SK-N-SH (cell line): ENCODE measurements at regions not wholly inside any gene's neighbourhood (a gene's known extent, or its start where the extent isn't known, plus 50 kb on each side); places are given as distances from the start of the nearest gene placed in this dataset.
"Not testable (repeated sequence)": the region's sequence is repeated elsewhere in the genome, so short reads cannot be mapped to it uniquely, and the experiment has no call there.

Experiments
- CTCF ChIA-PET: fragments of 300-600, 350-600 bp; formaldehyde crosslinking; extraction: SDS; loops from one replicate; lab custom pipeline; 2021; lab: Yijun Ruan, JAX
- POLR2A ChIA-PET: fragments of 350-600 bp; sonication (Branson Sonifier 250); formaldehyde crosslinking; extraction: SDS; loops from one replicate; lab custom pipeline; 2020; ENCODE audit warnings: antibody characterized with exemption, inconsistent platforms; lab: Yijun Ruan, JAX
- DNase-seq: peaks from one replicate; pipeline ENCODE4 v3.0.0; 2012
- H2AFZ ChIP-seq: fragments of 200-600 bp; sonication (generic); 2 replicates; pipeline ENCODE4 v1.8.1; 2016; ENCODE audit warnings: antibody characterized with exemption, mild to moderate bottlenecking, low read depth
- H3F3A ChIP-seq: fragments of 200-600 bp; sonication (generic); replicated peaks from 2 replicates; pipeline ENCODE3; 2016; ENCODE audit warnings: antibody characterized with exemption, mild to moderate bottlenecking; ENCODE audit not compliant: insufficient read depth
- H3K27ac ChIP-seq, 2 experiments: fragments of 200-500 bp in 1 of 2; fragments of 200-600 bp in 1 of 2; sonication (Bioruptor generic) in 1 of 2; sonication (generic), shearing (Covaris generic) in 1 of 2; 2 replicates each; pipeline versions ENCODE4 v1.5.1 to v1.6.1; 2014 to 2016; ENCODE audit warnings: low read depth in 2 of 2, inconsistent platforms in 1 of 2, low read length in 1 of 2, mild to moderate bottlenecking in 1 of 2, mixed read lengths in 1 of 2
- H3K27me3 ChIP-seq: fragments of 200-600 bp; sonication (generic), shearing (Covaris generic); 2 replicates; pipeline ENCODE4 v1.6.1; 2016; ENCODE audit warnings: mixed run types; ENCODE audit not compliant: insufficient read depth
- H3K36me3 ChIP-seq, 2 experiments: fragments of 200-500 bp in 1 of 2; fragments of 200-600 bp in 1 of 2; sonication (Bioruptor generic) in 1 of 2; sonication (generic) in 1 of 2; replicated peaks in 1 of 2; 2 replicates each; pipeline versions ENCODE3 to v1.5.1; 2014 to 2016; ENCODE audit warnings: low read length in 1 of 2, mild to moderate bottlenecking in 1 of 2; ENCODE audit not compliant: insufficient read depth in 2 of 2, control insufficient read depth in 1 of 2
- H3K4me1 ChIP-seq, 2 experiments: fragments of 200-500 bp in 1 of 2; fragments of 200-600 bp in 1 of 2; sonication (Bioruptor generic) in 1 of 2; sonication (generic), shearing (Covaris generic) in 1 of 2; 2 replicates each; pipeline versions ENCODE4 v1.5.1 to v1.6.1; 2014 to 2016; ENCODE audit warnings: low read depth in 1 of 2, low read length in 1 of 2, mixed run types in 1 of 2; ENCODE audit not compliant: insufficient read depth in 2 of 2, control insufficient read depth in 1 of 2
- H3K4me2 ChIP-seq: fragments of 200-600 bp; sonication (generic), shearing (Covaris generic); 2 replicates; pipeline ENCODE4 v1.6.1; 2017; ENCODE audit warnings: mixed run types
- H3K4me3 ChIP-seq, 2 experiments: fragments of 200-500 bp in 1 of 2; fragments of 200-600 bp in 1 of 2; sonication (Bioruptor generic) in 1 of 2; sonication (generic), shearing (Covaris generic) in 1 of 2; 2 replicates each; pipeline versions ENCODE4 v1.5.1 to v1.8.1; 2014 to 2016; ENCODE audit warnings: low read depth in 2 of 2, inconsistent platforms in 1 of 2, low read length in 1 of 2, mild to moderate bottlenecking in 1 of 2, mixed read lengths in 1 of 2, moderate library complexity in 1 of 2
- H3K79me2 ChIP-seq: fragments of 200-600 bp; sonication (generic); 2 replicates; pipeline ENCODE4 v1.8.1; 2017; ENCODE audit warnings: mild to moderate bottlenecking; ENCODE audit not compliant: insufficient read depth
- H3K9ac ChIP-seq: fragments of 200-600 bp; sonication (generic); 2 replicates; pipeline ENCODE4 v1.6.1; 2017; ENCODE audit warnings: mixed run types
- H3K9me2 ChIP-seq: fragments of 200-600 bp; sonication (generic); 2 replicates; pipeline ENCODE4 v1.6.1; 2017; ENCODE audit warnings: mixed run types
- H3K9me3 ChIP-seq: fragments of 200-600 bp; sonication (generic); 2 replicates; pipeline ENCODE4 v1.6.1; 2017; ENCODE audit warnings: mixed run types, mild to moderate bottlenecking, moderate library complexity
- H4K20me1 ChIP-seq: fragments of 200-600 bp; sonication (generic); 2 replicates; pipeline ENCODE4 v1.6.1; 2017; ENCODE audit warnings: mild to moderate bottlenecking, mixed run types; ENCODE audit not compliant: insufficient read depth
- CHD2 ChIP-seq: fragments of 150-350 bp; IDR thresholded peaks from 2 replicates; pipeline ENCODE4 v1.6.1; 2018; ENCODE audit warnings: low read length; ENCODE audit not compliant: partially characterized antibody
- FOXM1 ChIP-seq: IDR thresholded peaks from 2 replicates; pipeline ENCODE4 v1.4.0; 2012; ENCODE audit warnings: low read depth, mild to moderate bottlenecking
- GABPA ChIP-seq: IDR thresholded peaks from 2 replicates; pipeline ENCODE4 v1.4.0; 2012; ENCODE audit warnings: low read depth, mild to moderate bottlenecking
- GATA2 ChIP-seq: sonication (generic); formaldehyde crosslinking; IDR thresholded peaks from 2 replicates; pipeline ENCODE4 v1.5.0; 2020; ENCODE audit warnings: mild to moderate bottlenecking, missing genetic modification reagents
- JUND ChIP-seq: IDR thresholded peaks from 2 replicates; pipeline ENCODE4 v1.4.0; 2012
- MEF2A ChIP-seq: IDR thresholded peaks from 2 replicates; pipeline ENCODE4 v1.4.0; 2012; ENCODE audit warnings: low read depth, borderline replicate concordance
- MXI1 ChIP-seq: IDR thresholded peaks from 2 replicates; pipeline ENCODE4 v1.6.1; 2012; ENCODE audit warnings: mild to moderate bottlenecking, low read depth, low read length, improper control_type of control experiment
- NFIC ChIP-seq: IDR thresholded peaks from 2 replicates; pipeline ENCODE4 v1.4.0; 2012; ENCODE audit warnings: borderline replicate concordance
- RAD21 ChIP-seq: IDR thresholded peaks from 2 replicates; pipeline ENCODE4 v1.6.1; 2012; ENCODE audit warnings: mild to moderate bottlenecking, low read length
- REST ChIP-seq: IDR thresholded peaks from 2 replicates; pipeline ENCODE4 v1.6.1; 2012; ENCODE audit warnings: mild to moderate bottlenecking, low read depth, low read length, moderate library complexity
- RXRA ChIP-seq: IDR thresholded peaks from 2 replicates; pipeline ENCODE4 v1.4.0; 2012; ENCODE audit warnings: low read depth, mild to moderate bottlenecking, borderline replicate concordance
- SIN3A ChIP-seq: IDR thresholded peaks from 2 replicates; pipeline ENCODE4 v1.6.1; 2012; ENCODE audit warnings: low read depth, mild to moderate bottlenecking, low read length, moderate library complexity, borderline replicate concordance
- SMC3 ChIP-seq: IDR thresholded peaks from 2 replicates; pipeline ENCODE4 v1.6.1; 2012; ENCODE audit warnings: low read depth, low read length, improper control_type of control experiment
- TAF1 ChIP-seq: IDR thresholded peaks from 2 replicates; pipeline ENCODE4 v1.6.1; 2012; ENCODE audit warnings: low read depth, mild to moderate bottlenecking, low read length, moderate library complexity, borderline replicate concordance
- USF1 ChIP-seq: IDR thresholded peaks from 2 replicates; pipeline ENCODE4 v1.4.0; 2012; ENCODE audit warnings: low read depth, borderline replicate concordance
- USF2 ChIP-seq: fragments of 150-350 bp; IDR thresholded peaks from 2 replicates; pipeline ENCODE4 v1.6.1; 2017; ENCODE audit warnings: antibody characterized with exemption, low read length, low read depth, borderline replicate concordance
- ZBTB33 ChIP-seq: IDR thresholded peaks from 2 replicates; pipeline ENCODE4 v1.4.0; 2012; ENCODE audit warnings: low read depth, borderline replicate concordance
- WGBS: methylation state at CpG from one replicate; pipeline ENCODE4 v1.1.6; 2017; ENCODE audit warnings: low lambda C conversion rate; 5-methylcytosine and 5-hydroxymethylcytosine counted together

GRCh38 chr10:36462194-36462593 lies 663.2 kb upstream of the ANKRD30A start (continued):
- TF ChIP-seq USF1 (peak; percentile 35; the same call in 1 of the 2 replicates), RAD21 (no peak), SIN3A (no peak), SMC3 (no peak), GATA2 (CRISPR knock-in tag) (no peak), CHD2 (no peak), MXI1 (no peak), TAF1 (no peak), USF2 (no peak), RXRA (no peak), FOXM1 (no peak), JUND (peak; percentile 28; the same call in 1 of the 2 replicates), ZBTB33 (no peak)

- H3K4me3 ChIP-seq, H2AFZ ChIP-seq, H3K9me2 ChIP-seq, H3K4me1 ChIP-seq, POLR2A ChIA-PET, DNase-seq, H4K20me1 ChIP-seq, H3F3A ChIP-seq, CTCF ChIA-PET, H3K9ac ChIP-seq, H3K36me3 ChIP-seq, H3K79me2 ChIP-seq, H3K9me3 ChIP-seq, H3K27me3 ChIP-seq, H3K27ac ChIP-seq, H3K4me2 ChIP-seq: not testable (repeated sequence)
These were observed 667.0 kb upstream of the ANKRD30A start for GRCh38 chr10:36458437-36458836.

- WGBS: 56% methylated on average over 1 of the region's 1 CpG
- H3K27me3 ChIP-seq: no peaks in the 10 kb centered on the region
- H3K9me2 ChIP-seq: no peaks in the 10 kb centered on the region
- H3K4me2 ChIP-seq: no peak overlapping the region
- no peak overlapping the region for H3K27ac ChIP-seq
- POLR2A ChIA-PET: no interaction called here
- H3K36me3 ChIP-seq: no peaks in the 10 kb centered on the region
- H2AFZ ChIP-seq: no peak overlapping the region
- H3K4me3 ChIP-seq: no peak overlapping the region
- H3K9ac ChIP-seq: no peak overlapping the region
- no peak for DNase-seq
- CTCF ChIA-PET: no interaction called here
- no peaks in the 10 kb centered on the region for H3K79me2 ChIP-seq
- H3F3A ChIP-seq: peaks cover 3% of the 10 kb centered on the region
- no peaks in the 10 kb centered on the region for H3K4me1 ChIP-seq
- no peaks in the 10 kb centered on the region for H4K20me1 ChIP-seq
- TF ChIP-seq MEF2A: no peak
- TF ChIP-seq REST: no peak
- TF ChIP-seq GABPA: no peak
- TF ChIP-seq FOXM1: no peak
- TF ChIP-seq NFIC: no peak
- TF ChIP-seq, all 33 proteins: peak for 0
- H3K9me3 ChIP-seq: no peaks in the 10 kb centered on the region
These were observed 667.6 kb upstream of the ANKRD30A start for GRCh38 chr10:36457751-36458150.
